GM21381 (cell line): ENCODE measurements at regions not wholly inside any gene's neighbourhood (a gene's known extent, or its start where the extent isn't known, plus 50 kb on each side); places are given as distances from the start of the nearest gene placed in this dataset.
"Not testable (repeated sequence)": the region's sequence is repeated elsewhere in the genome, so short reads cannot be mapped to it uniquely, and the experiment has no call there.

Experiments used
- ATAC-seq: cut with Tn5 transposase; IDR thresholded peaks from one replicate; pipeline ENCODE4 v1.9.1; 2021; ENCODE audit warnings: mild to moderate bottlenecking, moderate library complexity; ENCODE audit not compliant: unreplicated experiment

- ATAC-seq: no peak
Observed at GRCh38 chr6:167227984-167228383, 63.1 kb upstream of the UNC93A start.

GRCh38 chr6:167229586-167229985 lies 61.5 kb upstream of the UNC93A start:
- no peak for ATAC-seq

- ATAC-seq: no peak
Observed at GRCh38 chr6:167230288-167230687, 60.8 kb upstream of the UNC93A start.

GRCh38 chr6:167232356-167232755 lies 58.8 kb upstream of the UNC93A start:
- no peak for ATAC-seq

GRCh38 chr6:167233490-167233889 lies 57.6 kb upstream of the UNC93A start:
- no peak for ATAC-seq

- ATAC-seq: not testable (repeated sequence)
Observed at GRCh38 chr6:167234576-167234975, 56.5 kb upstream of the UNC93A start.

GRCh38 chr6:167235005-167235404 lies 56.1 kb upstream of the UNC93A start:
- no peak for ATAC-seq

- ATAC-seq: no peak
Observed at GRCh38 chr6:167235421-167236238, 55.5 kb upstream of the UNC93A start.

- ATAC-seq: no peak
Observed at GRCh38 chr6:167236239-167236571, 54.9 kb upstream of the UNC93A start.

GRCh38 chr6:167237438-167238145 lies 53.5 kb upstream of the UNC93A start:
- no peak for ATAC-seq

- no peak for ATAC-seq
Observed at GRCh38 chr6:167238146-167238693, 52.9 kb upstream of the UNC93A start.

GRCh38 chr6:167238694-167239467 lies 52.2 kb upstream of the UNC93A start:
- ATAC-seq: no peak

GRCh38 chr6:167239470-167239869 lies 51.6 kb upstream of the UNC93A start:
- ATAC-seq: not testable (repeated sequence)

GRCh38 chr6:167240034-167240541 lies 51.0 kb upstream of the UNC93A start:
- no peak for ATAC-seq
